ENCODE measurements at regions not wholly inside any gene's neighbourhood (a gene's known extent, or its start where the extent isn't known, plus 50 kb on each side); places are given as distances from the start of the nearest gene placed in this dataset.
"Not testable (repeated sequence)": the region's sequence is repeated elsewhere in the genome, so short reads cannot be mapped to it uniquely, and the experiment has no call there.

- TF ChIP-seq GATA1 (IDR thresholded peaks at IDR 0.05; ENCODE audit: low read depth, low read length) (no peak), POLR2A (IDR thresholded peaks at IDR 0.05; ENCODE audit: low read length) (no peak)
- DNase-seq: no peak
These were observed 550.3 kb downstream of the FAM181B start for GRCh38 chr11:82183346-82183745.

GRCh38 chr11:82182697-82183096 is 551.0 kb downstream of the FAM181B start:
- DNase-seq: not testable (repeated sequence)

- not testable (repeated sequence) for DNase-seq
These were observed 551.9 kb downstream of the FAM181B start for GRCh38 chr11:82181796-82182195.

GRCh38 chr11:82176945-82177344 is 556.7 kb downstream of the FAM181B start:
- DNase-seq: no peak
- TF ChIP-seq POLR2A (IDR thresholded peaks at IDR 0.05; ENCODE audit: low read length): no peak
- TF ChIP-seq GATA1 (IDR thresholded peaks at IDR 0.05; ENCODE audit: low read depth, low read length): no peak

GRCh38 chr11:82176365-82176764 is 557.3 kb downstream of the FAM181B start:
- TF ChIP-seq POLR2A (IDR thresholded peaks at IDR 0.05; ENCODE audit: low read length): no peak
- no peak for DNase-seq

- no peak for DNase-seq
- TF ChIP-seq GATA1 (IDR thresholded peaks at IDR 0.05; ENCODE audit: low read depth, low read length): no peak
- TF ChIP-seq POLR2A (IDR thresholded peaks at IDR 0.05; ENCODE audit: low read length): no peak
These were observed 559.1 kb downstream of the FAM181B start for GRCh38 chr11:82174610-82175009.

GRCh38 chr11:82146789-82147188 is 586.9 kb downstream of the FAM181B start:
- TF ChIP-seq POLR2A (IDR thresholded peaks at IDR 0.05; ENCODE audit: low read length): no peak
- no peak for TF ChIP-seq GATA1 (IDR thresholded peaks at IDR 0.05; ENCODE audit: low read depth, low read length)
- DNase-seq: no peak

GRCh38 chr11:82118946-82119345 is 614.7 kb downstream of the FAM181B start:
- TF ChIP-seq POLR2A (IDR thresholded peaks at IDR 0.05; ENCODE audit: low read length) (no peak), GATA1 (IDR thresholded peaks at IDR 0.05; ENCODE audit: low read depth, low read length) (no peak)
- no peak for DNase-seq

- TF ChIP-seq GATA1 (IDR thresholded peaks at IDR 0.05; ENCODE audit: low read depth, low read length): no peak
- TF ChIP-seq POLR2A (IDR thresholded peaks at IDR 0.05; ENCODE audit: low read length): no peak
- DNase-seq: no peak
These were observed 616.3 kb downstream of the FAM181B start for GRCh38 chr11:82117362-82117761.

GRCh38 chr11:82105331-82105998 is 628.2 kb downstream of the FAM181B start:
- DNase-seq: no peak
- TF ChIP-seq GATA1 (IDR thresholded peaks at IDR 0.05; ENCODE audit: low read depth, low read length) (no peak), POLR2A (IDR thresholded peaks at IDR 0.05; ENCODE audit: low read length) (no peak)

GRCh38 chr11:82092904-82093303 is 640.8 kb downstream of the FAM181B start:
- DNase-seq: no peak
- no peak for TF ChIP-seq GATA1 (IDR thresholded peaks at IDR 0.05; ENCODE audit: low read depth, low read length)
- no peak for TF ChIP-seq POLR2A (IDR thresholded peaks at IDR 0.05; ENCODE audit: low read length)

GRCh38 chr11:82089426-82089825 is 644.2 kb downstream of the FAM181B start:
- TF ChIP-seq GATA1 (IDR thresholded peaks at IDR 0.05; ENCODE audit: low read depth, low read length) (no peak), POLR2A (IDR thresholded peaks at IDR 0.05; ENCODE audit: low read length) (no peak)

GRCh38 chr11:82085493-82085892 is 648.2 kb downstream of the FAM181B start:
- no peak for TF ChIP-seq GATA1 (IDR thresholded peaks at IDR 0.05; ENCODE audit: low read depth, low read length)
- no peak for TF ChIP-seq POLR2A (IDR thresholded peaks at IDR 0.05; ENCODE audit: low read length)
- no peak for DNase-seq

More at GRCh38 chr11:82089426-82089825, 644.2 kb downstream of the FAM181B start:
- no peak for DNase-seq

GRCh38 chr11:82082976-82083375 is 650.7 kb downstream of the FAM181B start:
- DNase-seq: no peak
- no peak for TF ChIP-seq GATA1 (IDR thresholded peaks at IDR 0.05; ENCODE audit: low read depth, low read length)
- no peak for TF ChIP-seq POLR2A (IDR thresholded peaks at IDR 0.05; ENCODE audit: low read length)

- TF ChIP-seq GATA1 (IDR thresholded peaks at IDR 0.05; ENCODE audit: low read depth, low read length) (no peak), POLR2A (IDR thresholded peaks at IDR 0.05; ENCODE audit: low read length) (no peak)
- no peak for DNase-seq
These were observed 653.5 kb downstream of the FAM181B start for GRCh38 chr11:82080160-82080559.

- DNase-seq: no peak
- no peak for TF ChIP-seq POLR2A (IDR thresholded peaks at IDR 0.05; ENCODE audit: low read length)
- no peak for TF ChIP-seq GATA1 (IDR thresholded peaks at IDR 0.05; ENCODE audit: low read depth, low read length)
These were observed 657.5 kb downstream of the FAM181B start for GRCh38 chr11:82076126-82076525.
